ENCODE measurements at regions not wholly inside any gene's neighbourhood (a gene's known extent, or its start where the extent isn't known, plus 50 kb on each side); places are given as distances from the start of the nearest gene placed in this dataset.
"Not testable (repeated sequence)": the region's sequence is repeated elsewhere in the genome, so short reads cannot be mapped to it uniquely, and the experiment has no call there.

DNA sequence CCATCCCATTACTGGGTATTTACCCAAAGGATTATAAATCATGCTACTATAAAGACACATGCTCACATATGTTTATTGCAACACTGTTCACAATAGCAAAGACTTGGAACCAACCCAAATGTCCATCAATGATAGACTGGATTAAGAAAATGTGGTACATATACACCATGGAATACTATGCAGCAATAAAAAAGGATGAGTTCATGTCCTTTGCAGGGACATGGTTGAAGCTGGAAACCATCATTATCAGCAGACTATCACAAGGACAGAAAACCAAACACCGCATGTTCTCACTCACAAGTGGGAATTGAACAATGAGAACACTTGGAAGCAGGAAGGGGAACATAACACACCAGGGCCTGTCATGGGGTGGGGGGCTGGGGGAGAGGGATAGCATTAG lies 249.6 kb upstream of the RASGRP1 start:
- not testable (repeated sequence) for DNase-seq (ENCODE audit: low spot score)

- DNase-seq (ENCODE audit: low spot score): no peak
These were observed 250.3 kb upstream of the RASGRP1 start for GRCh38 chr15:38814891-38815290.

DNA sequence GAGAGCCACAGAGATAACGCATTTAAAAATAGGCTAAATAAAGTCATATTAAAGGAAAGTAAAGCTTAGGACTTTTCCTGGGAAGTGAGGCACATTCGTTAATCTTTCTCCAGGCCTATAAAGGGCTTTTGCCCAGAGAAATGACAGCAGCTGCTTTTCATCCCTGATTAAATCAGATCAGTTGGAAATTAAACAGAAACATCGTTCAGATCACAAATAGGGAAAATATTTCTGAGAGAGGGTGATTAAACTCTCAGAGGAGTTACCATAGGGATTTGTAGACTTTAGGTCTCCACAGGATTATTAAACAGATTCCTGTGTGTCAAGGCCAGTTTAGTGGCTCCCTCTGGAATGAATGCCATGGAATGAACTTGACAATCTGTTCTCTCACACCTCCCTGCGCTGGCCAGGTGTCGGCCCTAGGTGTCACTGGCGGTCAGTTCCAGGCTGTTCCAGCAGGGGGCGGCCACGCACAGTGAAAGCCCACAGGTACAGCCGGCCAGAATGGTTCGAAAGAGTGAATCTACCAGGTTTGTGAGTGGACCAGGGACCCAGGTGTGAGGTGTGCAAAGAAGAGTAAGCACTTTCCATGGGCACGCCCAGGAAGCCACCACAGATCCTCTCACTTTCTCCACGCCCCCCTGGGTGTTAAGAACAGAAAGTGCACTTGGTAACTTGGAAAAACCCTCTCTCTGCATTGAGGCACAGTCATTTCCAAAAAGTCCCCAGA lies 253.0 kb upstream of the RASGRP1 start:
- peak; percentile 84 for DNase-seq (ENCODE audit: low spot score)

DNA sequence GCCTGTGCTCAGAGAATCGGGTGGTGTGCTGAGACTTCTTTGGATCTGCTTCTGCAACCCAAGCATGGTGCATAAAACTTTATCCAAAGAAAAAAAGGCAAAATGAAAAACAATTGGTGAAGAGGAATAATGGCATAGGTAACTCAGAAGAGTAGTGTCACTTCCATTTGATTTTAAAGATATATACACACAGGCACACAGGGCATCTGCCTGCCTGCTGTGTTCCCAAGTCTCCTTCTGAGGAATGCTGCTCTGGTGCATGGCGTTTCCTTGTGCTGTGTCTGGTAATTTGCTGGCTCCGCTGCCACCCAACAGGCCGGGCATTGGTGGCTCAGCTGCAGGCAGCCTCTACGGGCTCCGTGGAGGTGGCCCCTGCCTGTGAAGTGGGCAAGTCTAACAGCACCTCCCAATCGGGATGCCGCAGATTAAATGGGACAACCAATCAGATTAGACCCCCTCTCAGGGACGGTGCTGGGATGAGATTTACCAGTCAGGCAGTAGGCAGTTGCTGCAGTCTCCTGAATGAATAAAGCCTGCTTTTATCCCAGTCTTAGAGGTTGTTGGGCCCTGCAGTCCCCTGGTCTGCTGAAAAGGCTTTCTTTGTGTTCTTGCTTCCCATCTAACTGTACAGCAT lies 253.7 kb upstream of the RASGRP1 start:
- no peak for DNase-seq (ENCODE audit: low spot score)

DNA sequence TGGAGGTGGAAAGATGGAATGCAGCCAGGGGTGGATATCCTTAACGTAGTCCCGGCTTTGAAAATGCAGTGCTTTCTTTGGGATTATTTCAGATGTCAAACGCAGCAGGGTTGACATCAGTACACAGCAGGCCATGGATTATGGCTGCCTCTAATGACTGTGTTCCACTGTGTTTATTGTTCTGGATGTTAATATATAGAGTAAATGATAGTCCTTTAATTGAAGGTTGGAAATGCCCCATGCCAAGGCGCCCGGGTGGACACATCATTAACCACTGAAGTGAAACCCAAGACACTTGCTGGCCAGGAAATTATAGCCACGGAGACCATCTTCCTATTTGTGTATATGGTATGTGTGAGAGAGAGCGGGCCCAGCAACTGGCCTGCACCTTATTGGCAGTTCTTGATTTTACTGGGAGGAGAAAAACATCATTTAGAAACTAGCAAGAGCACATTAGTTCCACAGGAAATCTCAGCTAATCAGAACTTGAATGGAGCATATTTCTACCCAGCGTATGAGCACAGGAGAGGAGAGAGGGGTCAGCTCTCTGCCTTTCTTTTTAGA lies 254.9 kb upstream of the RASGRP1 start:
- no peak for DNase-seq (ENCODE audit: low spot score)

DNA sequence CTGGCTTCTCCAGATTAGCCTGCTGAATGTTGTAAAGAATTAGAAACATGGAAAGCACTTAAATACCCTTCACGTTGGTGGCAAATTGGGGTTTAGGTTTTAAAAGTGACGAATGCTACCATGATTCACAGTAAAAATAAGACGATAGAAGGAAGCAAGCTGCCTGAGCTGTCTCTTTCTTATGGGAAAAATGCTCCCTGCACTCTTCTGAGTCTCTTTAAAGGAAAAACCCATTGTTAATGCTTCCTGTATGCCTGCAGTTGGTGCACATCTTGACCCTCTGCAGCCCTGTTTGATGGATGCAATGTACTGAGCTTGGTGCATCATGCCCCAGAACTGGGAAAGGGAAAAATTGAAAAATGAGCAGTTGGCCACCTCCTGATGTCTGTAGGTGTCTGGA lies 258.6 kb upstream of the RASGRP1 start:
- no peak for DNase-seq (ENCODE audit: low spot score)

GRCh38 chr15:38824719-38825118 lies 260.1 kb upstream of the RASGRP1 start:
- DNase-seq (ENCODE audit: low spot score): no peak

- no peak for DNase-seq (ENCODE audit: low spot score)
These were observed 262.3 kb upstream of the RASGRP1 start for GRCh38 chr15:38826880-38827279.

GRCh38 chr15:38828031-38828532 lies 263.5 kb upstream of the RASGRP1 start:
- no peak for DNase-seq (ENCODE audit: low spot score)

DNA sequence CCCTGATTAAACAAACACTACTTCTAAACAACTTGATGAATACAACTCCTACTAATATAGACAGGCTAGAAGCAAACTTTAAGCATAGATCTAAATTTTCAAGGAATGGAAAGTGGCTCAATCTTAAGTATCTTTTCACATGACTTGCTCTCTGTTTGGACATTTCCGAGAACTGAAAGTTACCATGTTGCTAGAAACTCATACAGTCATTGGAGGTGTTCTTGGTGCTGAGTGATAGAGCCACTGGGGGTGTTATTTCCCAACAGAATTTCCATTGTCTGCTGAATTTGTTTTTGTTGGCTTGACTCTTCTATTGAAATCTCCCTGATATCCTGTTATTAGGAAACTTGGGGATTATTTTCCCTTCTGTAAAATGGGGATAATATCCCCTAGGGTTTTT lies 264.5 kb upstream of the RASGRP1 start:
- no peak for DNase-seq (ENCODE audit: low spot score)

- DNase-seq (ENCODE audit: low spot score): no peak
These were observed 277.6 kb upstream of the RASGRP1 start for GRCh38 chr15:38842226-38842625.

DNA sequence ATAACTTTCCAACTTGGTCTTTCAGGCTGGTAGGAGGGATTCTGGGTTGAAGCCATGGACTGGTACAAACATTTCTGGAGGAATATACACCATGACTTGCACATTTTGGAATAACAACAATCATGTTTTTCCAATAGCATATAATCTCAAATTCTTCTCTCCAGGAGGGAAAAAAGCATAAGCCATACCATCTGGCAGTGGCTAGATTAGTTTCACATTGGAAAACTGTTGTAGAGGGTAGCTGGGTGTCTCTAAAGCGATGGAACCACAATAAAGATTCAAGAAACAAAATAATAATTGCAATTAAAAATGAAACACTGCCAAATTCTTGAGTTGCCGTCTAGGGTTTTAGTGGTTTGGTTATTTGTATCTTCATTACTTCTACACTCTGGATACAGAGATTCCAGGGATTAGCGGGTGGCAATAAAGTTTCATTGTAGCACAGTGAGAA lies 278.5 kb upstream of the RASGRP1 start:
- no peak for DNase-seq (ENCODE audit: low spot score)

DNA sequence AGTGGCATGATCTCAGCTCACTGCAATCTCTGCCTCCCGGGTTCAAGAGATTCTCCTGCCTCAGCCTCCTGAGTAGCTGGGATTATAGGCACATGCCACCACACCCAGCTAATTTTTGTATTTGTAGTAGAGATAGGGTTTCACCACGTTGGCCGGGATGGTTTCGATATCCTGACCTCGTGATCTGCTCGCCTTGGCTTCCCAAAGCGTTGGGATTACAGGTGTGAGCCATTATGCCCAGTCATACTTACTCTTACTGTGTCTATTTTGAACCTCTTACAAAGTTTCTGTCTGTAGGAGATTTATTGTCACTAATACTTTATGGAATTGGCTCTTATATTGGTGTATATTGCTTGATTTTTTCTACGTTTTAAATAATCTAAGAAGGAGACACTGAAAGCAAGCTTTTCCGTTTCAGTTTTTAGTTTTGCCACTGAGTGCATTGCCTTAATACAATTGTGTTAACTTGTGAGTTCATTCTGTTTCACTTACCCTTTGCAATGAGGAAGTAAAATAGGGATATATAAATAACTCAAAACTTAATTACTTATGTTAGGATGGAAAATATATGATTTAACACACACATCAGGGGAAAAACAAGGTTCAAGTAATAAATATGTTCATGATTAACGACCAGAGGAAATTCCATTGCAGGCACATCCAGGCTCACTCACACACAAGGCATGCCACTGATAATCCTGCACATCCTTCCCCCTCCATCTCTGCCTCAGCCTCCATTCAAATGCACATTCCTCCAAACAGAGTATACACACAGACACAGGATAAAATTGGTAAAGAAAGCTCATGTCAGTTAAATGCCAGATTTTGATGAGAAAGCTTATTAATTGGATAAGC lies 279.3 kb upstream of the RASGRP1 start:
- no peak for DNase-seq (ENCODE audit: low spot score)

DNA sequence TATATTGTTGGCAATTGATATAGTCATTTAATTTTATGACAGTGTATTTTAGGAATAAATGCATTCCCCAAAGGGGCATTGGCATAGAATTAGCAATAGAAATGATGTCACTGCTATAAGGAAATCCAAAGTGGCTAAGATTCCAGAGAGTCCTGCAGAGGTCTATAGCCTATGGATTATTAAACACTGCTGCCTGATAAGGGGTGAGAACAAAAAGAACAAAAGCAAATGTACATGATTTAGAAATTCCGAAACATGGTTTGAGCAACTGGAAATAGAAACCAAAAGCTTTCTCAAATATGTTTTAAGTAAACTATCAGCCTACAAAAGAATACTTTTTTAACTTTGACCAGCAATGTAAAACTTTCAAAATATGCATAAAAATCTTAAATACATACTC lies 280.1 kb upstream of the RASGRP1 start:
- DNase-seq (ENCODE audit: low spot score): no peak

- no peak for DNase-seq (ENCODE audit: low spot score)
These were observed 281.7 kb upstream of the RASGRP1 start for GRCh38 chr15:38846346-38846745.

- DNase-seq (ENCODE audit: low spot score): no peak
These were observed 283.1 kb upstream of the RASGRP1 start for GRCh38 chr15:38847666-38848065.

DNA sequence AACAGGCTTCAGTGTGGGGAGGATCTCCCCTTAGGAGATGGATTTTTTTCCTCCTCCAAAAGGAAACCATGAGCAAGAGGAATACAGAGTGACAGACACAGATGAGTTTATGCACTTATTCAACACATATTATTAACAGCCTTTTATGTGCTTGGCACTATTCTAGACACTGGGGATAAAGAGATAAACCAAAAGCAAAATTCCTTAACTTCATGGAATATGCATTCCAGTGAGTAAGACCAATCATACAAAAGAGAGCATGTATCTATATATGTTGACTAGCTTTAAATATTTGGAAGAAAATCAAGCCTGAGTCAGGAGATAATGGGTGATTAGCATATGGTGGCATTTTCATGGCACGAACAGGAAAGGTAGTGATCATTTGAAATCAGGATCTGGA lies 284.4 kb upstream of the RASGRP1 start:
- no peak for DNase-seq (ENCODE audit: low spot score)

DNA sequence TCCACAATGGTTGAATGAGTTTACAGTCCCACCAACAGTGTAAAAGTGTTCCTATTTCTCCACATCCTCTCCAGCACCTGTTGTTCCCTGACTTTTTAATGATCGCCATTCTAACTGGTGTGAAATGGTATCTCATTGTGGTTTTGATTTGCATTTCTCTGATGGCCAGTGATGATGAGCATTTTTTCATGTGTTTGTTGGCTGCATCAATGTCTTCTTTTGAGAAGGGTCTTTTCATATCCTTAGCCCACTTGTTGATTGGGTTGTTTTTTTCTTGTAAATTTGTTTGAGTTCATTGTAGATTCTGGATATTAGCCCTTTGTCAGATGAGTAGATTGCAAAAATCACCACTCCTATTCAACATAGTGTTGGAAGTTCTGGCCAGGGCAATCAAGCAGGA lies 287.6 kb upstream of the RASGRP1 start:
- DNase-seq (ENCODE audit: low spot score): not testable (repeated sequence)

GRCh38 chr15:38853608-38854007 lies 289.0 kb upstream of the RASGRP1 start:
- no peak for DNase-seq (ENCODE audit: low spot score)

- DNase-seq (ENCODE audit: low spot score): no peak
These were observed 289.9 kb upstream of the RASGRP1 start for GRCh38 chr15:38854506-38854905.

DNA sequence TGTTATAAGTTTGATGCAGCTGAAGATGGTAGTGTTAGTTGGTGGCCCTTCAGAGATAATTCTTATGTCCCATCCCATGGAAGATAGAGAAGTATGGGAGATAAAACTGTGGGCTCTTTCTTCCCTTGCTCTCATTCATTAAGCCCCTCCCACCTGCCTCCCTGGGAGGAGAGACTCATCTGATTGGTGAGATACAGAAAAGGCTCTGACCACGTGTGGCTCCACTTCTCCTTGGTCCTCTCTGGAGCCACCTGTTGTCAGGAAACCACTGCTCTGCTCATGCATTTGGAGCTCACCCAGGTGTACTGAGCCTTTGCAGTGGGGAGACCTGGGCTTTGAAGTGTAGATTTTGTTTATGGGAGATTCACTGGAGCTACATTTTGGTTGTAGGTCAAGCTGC lies 293.2 kb upstream of the RASGRP1 start:
- DNase-seq (ENCODE audit: low spot score): no peak

DNA sequence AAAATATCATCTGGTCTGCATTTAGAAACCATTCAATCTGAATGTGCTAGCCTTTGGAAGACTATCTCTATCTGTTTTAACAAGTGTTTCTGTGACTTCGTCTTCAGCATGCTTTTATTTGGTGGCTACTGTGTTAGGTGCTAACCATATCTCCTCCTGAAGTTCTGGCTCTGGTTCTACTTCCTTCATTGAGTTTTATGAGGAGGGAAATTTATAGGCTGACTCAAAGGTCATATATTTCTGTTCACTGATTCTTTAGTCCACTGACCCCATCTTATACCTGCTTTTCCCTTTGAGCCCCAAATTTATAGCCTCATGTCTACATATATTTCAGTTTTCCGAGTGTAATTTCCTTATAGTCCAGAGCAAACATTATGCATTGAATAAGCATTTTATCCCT lies 295.0 kb upstream of the RASGRP1 start:
- no peak for DNase-seq (ENCODE audit: low spot score)
